AG10803 (cell line): ENCODE measurements at regions not wholly inside any gene's neighbourhood (a gene's known extent, or its start where the extent isn't known, plus 50 kb on each side); places are given as distances from the start of the nearest gene placed in this dataset.
"Not testable (repeated sequence)": the region's sequence is repeated elsewhere in the genome, so short reads cannot be mapped to it uniquely, and the experiment has no call there.

Experiments
- DNase-seq: peaks from one replicate; pipeline ENCODE4 v3.0.0; 2010; ENCODE audit warnings: low read depth
- H3K4me3 ChIP-seq: 2 replicates; pipeline ENCODE4 v1.5.1; 2011; ENCODE audit warnings: mild to moderate bottlenecking, low read length, control low read depth
- TF ChIP-seq, protein P1 (sequence below): conservative IDR thresholded peaks from 2 replicates; pipeline ENCODE4 v1.5.1; 2011; ENCODE audit warnings: mild to moderate bottlenecking, low read length, control low read depth, inconsistent platforms

- TF ChIP-seq, protein P1, sequence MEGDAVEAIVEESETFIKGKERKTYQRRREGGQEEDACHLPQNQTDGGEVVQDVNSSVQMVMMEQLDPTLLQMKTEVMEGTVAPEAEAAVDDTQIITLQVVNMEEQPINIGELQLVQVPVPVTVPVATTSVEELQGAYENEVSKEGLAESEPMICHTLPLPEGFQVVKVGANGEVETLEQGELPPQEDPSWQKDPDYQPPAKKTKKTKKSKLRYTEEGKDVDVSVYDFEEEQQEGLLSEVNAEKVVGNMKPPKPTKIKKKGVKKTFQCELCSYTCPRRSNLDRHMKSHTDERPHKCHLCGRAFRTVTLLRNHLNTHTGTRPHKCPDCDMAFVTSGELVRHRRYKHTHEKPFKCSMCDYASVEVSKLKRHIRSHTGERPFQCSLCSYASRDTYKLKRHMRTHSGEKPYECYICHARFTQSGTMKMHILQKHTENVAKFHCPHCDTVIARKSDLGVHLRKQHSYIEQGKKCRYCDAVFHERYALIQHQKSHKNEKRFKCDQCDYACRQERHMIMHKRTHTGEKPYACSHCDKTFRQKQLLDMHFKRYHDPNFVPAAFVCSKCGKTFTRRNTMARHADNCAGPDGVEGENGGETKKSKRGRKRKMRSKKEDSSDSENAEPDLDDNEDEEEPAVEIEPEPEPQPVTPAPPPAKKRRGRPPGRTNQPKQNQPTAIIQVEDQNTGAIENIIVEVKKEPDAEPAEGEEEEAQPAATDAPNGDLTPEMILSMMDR = no peak
- DNase-seq = no peak
- no peak overlapping the region for H3K4me3 ChIP-seq
Observed at GRCh38 chr7:86049910-86050309, 593.8 kb upstream of the GRM3 start.

- not testable (repeated sequence) for H3K4me3 ChIP-seq, DNase-seq
Observed at GRCh38 chr7:86045197-86045596, 598.5 kb upstream of the GRM3 start.

- TF ChIP-seq, protein P1 = no peak
- no peak for DNase-seq
- no peak overlapping the region for H3K4me3 ChIP-seq
Observed at GRCh38 chr7:86025807-86026206, 617.9 kb upstream of the GRM3 start.

- no peak overlapping the region for H3K4me3 ChIP-seq
- DNase-seq = no peak
- TF ChIP-seq, protein P1 = no peak
Observed at GRCh38 chr7:86013662-86014061, 630.0 kb upstream of the GRM3 start.

DNA sequence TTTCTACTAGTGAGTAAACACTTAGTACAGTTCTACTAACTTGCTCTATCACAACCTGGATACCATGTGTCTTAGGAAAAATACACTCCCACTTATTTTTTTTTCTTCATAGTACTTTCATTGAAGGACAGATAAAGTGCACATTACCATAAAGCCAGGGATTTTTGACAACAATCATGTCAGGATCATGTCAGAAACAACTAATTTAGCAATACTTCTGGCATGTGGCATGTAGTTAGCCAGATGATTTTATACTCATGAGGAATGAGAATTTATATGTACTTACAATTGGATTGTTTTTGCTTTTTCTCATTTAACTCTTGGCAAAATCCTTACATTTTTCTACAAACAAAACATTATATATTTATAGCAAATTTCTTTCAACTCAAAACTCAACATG, 630.7 kb upstream of the GRM3 start:
- DNase-seq = no peak
- TF ChIP-seq, protein P1 = no peak
- H3K4me3 ChIP-seq = no peak overlapping the region

GRCh38 chr7:86008898-86009297, 634.8 kb upstream of the GRM3 start:
- TF ChIP-seq, protein P1 = no peak
- no peak for DNase-seq
- H3K4me3 ChIP-seq = no peak overlapping the region

DNA sequence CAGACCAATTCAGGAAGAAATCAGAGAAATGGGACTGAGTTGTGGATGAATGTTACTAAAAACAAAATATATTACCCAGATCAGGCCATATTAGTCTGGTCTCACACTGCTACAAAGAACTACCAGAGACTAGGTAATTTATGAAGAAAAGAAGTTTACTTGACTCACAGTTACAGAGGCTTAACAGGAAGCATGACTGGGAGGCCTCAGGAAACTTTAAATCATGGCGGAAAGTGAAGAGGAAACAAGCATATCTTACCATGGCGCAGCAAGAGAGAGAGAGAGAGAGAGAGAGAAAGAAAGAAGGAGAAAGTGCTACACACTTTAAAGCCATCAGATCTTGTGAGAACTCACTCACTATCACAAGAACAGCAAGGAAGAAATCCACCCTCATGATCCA, 636.8 kb upstream of the GRM3 start:
- no peak overlapping the region for H3K4me3 ChIP-seq
- TF ChIP-seq, protein P1 = no peak
- no peak for DNase-seq

GRCh38 chr7:86002858-86003257, 640.9 kb upstream of the GRM3 start:
- TF ChIP-seq, protein P1 = no peak
- no peak for DNase-seq
- no peak overlapping the region for H3K4me3 ChIP-seq
